AG20443 (cell line): ENCODE measurements at regions not wholly inside any gene's neighbourhood (a gene's known extent, or its start where the extent isn't known, plus 50 kb on each side); places are given as distances from the start of the nearest gene placed in this dataset.

Source experiments
- DNase-seq: peaks from one replicate; pipeline ENCODE4 v3.0.0; 2012; ENCODE audit warnings: low spot score, mixed read lengths

DNA sequence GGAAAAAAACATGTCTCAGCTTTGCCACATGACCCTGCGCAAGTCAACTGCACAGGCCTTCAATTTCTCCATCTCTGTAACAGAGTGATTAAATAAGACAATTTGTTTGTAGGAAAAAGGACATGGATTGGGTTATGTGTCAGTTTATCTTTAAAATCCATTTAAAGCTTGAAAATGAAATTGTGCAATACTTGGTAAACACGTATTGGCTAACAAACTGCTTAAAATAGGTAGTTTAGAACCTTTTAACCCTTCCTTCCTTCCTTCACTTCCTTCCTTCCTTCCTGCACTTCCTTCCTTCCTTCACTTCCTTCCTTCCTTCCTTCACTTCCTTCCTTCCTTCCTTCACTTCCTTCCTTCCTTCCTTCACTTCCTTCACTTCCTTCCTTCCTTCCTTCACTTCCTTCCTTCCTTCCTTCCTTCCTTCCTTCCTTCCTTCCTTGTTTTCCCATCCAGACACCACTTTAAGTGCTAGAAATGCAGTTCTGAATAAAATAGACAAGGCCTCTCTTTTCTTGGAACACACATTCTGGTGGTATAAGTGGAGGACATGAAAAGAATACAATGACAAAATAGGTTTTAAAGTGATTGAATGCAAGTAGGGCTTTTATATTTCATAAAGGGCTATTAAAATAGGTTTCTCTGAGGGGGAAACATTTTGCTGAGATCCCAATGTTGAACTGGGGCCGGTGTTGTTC, 130.2 kb upstream of the TP63 start:
- no peak for DNase-seq

DNA sequence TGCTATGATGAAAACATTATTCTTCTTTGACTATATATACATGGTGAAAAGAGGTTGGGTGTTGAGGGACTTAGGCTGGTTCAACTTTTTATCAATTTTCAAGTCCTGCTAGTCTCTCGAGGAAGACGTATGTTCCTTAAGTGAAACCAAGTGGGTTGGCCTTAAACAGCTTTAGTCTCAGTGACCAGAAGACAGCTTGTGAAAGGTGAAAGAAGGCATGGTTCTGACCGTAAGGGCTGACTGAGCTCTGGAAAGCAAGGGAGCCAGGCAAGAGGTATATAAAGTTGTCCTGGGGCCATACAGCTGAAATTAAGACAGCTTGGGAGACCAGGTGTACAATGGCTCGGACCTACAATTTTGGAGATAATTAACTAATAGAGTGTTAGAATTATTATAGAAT, 128.9 kb upstream of the TP63 start:
- no peak for DNase-seq

DNA sequence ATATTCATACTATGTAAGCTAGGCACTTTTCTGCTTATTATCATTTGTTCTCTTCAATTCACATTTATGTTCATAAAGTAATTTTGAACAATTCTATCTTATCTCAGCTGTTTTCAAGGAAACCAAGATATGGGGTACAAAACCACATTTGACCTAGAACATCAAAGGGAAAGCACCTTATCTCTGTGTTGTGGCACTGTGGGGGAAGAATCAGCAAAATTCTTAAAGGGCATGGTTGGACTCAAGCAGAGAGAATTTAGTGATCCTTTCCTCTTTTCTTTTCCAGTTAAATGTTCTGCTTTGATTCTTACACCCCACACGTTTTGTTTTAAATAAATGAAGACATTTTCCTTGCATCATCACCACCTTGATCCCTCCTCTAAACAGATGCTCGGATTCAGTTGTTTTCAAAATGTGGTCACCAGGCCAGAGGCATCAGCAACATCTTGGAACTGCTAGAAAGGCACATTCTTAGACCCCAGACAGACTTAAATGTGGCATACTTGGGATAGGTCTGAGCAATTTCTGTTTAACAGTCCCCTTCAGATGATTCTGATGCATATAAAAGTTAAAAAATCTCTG, 128.4 kb upstream of the TP63 start:
- DNase-seq, result no peak

GRCh38 chr3:189507856-189508255, 123.3 kb upstream of the TP63 start:
- no peak for DNase-seq

- no peak for DNase-seq
Observed at GRCh38 chr3:189508784-189509501, 122.2 kb upstream of the TP63 start.

GRCh38 chr3:189512039-189512438, 119.2 kb upstream of the TP63 start:
- no peak for DNase-seq

GRCh38 chr3:189512821-189513220, 118.4 kb upstream of the TP63 start:
- no peak for DNase-seq

DNA sequence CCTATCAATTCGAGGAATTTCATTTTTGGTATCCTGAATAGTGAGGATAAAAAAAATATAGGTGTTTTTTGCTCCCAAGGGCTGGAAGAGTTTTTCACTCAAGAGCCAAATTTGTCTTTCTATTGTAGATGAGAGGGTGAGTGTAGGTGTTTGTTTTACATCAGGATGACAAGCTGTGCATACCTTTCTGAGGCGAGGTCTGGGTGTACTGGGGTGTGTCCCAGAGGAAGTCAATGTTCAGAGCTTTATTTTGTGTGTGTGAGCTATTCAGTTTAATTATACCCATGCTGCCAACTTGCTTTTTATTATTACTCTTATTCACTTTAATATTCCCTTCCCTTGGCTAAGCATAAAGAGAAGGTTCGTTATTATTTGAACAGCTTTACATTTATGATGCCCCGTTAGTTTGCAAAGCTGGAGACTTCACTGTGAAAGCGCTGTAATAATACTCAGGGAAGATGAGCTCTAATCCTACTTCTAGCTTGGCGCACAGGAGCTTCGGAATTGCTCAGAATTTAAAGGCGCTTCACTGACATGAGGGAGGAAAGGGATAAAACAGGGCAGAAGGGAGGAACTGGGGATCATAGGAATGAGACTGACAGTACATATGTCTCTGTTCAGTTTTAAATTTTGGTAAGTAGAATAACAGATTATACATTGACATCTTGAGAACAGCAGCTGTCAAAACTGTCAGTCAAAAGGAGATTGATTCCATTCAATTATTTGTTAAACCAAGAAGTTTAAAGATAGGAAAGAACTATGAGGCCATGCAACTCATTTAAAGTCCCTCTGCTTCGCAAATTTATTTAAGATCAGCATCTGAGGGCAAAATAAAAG, 117.7 kb upstream of the TP63 start:
- DNase-seq, result no peak

DNA sequence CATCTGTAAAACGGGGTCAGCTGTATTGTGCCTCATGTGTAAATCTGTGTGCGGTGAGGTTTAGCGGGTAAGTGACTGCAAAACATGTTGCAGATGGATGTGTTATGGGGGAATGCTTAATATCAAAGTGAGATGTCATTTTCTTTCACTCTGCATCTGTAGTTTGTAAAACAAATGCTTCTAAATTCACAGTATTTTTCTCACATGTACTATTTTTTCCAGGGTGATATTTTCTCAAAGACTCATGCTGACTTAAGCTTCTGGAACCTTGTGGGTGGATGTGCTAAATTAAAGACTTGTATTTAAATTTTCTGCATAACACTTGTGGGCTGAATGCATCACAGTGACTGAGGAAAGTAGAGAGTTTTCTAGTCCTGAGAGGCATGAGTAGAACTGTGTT, 115.2 kb upstream of the TP63 start:
- no peak for DNase-seq

DNA sequence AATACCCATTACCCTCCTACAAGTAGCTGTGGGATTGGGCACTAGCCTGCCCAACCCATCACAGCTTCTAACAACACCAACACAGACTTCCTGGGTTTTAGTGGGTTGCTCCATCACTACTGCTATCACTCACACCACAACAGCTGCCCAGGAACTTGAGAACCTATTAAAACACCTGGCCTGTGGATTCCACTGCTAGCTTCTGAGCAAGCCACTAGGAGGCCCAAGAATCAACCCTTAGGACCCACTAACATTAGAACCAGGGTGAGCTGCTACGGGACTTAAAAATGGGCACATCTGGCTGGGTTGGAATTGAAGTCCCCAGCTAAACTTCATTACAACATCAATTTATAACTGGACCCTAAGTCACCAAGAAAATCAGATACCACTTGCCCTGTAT, 113.2 kb upstream of the TP63 start:
- no peak for DNase-seq

DNA sequence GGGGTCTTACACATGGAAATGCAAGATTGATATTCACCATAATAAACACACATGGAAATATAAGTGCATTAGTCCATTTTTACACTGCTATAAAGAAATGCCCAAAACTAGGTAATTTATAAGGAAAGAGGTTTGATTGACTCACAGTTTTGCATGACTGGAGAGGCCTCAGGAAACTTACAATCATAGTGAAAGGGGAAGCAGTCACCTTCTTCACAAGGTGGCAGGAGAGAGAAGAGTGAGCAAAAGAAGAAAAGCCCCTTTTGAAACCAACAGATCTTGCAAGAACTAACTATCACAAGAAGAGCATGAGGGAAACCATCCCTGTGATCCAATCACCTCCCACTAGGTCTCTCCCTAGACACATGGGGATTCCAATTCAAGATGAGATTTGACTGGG, 111.7 kb upstream of the TP63 start:
- no peak for DNase-seq

DNA sequence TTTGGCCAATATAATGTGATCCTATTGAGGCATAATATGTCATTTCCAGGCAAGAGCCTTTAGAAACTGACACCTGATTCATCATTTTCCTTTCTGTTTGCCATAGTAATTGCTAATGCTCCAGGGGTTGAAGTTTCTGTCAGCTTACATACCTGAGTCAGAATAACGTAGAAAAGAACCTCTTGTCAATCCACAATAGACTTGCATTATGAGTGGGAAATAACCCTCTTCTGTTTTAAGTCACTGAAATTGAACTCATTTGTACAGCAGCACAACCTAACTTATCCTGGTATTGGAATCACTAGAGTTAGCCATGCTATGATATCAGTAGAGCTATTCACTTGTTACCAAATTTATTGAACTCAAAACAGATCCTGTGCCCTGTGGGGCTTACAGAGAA, 101.7 kb upstream of the TP63 start:
- DNase-seq, result no peak

GRCh38 chr3:189529889-189530471, 101.2 kb upstream of the TP63 start:
- no peak for DNase-seq

DNA sequence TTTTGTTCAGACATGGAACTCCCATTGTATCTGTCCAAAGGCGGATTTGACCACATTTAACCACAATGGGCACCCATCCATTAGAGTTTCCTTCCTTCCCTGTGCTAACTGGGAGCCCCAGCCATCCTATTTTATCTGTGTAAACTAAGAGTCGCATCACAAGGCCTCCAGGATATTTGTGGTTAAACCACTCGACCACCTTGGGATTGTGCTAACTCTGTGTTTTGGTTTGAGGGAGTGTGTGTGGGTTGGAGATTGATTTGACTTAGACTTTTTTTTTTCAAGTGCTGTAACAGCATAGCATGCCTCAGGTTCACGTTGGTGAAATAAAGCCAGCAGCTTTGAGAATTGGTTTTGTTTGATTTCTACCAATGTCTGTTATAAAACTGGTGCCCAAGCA, 100.4 kb upstream of the TP63 start:
- DNase-seq, result no peak

DNA sequence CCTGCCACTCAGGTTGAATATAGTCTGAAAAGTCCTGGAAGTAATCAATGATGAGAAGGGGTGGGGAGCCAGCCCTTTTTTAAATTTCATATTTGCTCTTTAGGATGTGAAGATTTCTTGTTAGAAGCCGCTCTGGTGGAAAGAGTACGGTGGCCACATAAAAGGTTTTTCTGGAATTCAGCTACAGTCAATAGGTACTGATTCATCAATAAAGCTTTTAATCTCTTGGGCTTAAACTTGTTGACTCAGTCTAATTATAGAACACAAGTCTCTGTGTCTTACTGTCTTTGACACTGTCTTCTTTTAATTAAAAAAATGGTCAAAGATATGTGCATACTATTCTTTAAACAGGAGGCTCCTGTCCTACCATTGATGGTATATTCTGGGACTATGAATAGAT, 99.9 kb upstream of the TP63 start:
- DNase-seq, result no peak

- no peak for DNase-seq
Observed at GRCh38 chr3:189534531-189534930, 96.7 kb upstream of the TP63 start.

DNA sequence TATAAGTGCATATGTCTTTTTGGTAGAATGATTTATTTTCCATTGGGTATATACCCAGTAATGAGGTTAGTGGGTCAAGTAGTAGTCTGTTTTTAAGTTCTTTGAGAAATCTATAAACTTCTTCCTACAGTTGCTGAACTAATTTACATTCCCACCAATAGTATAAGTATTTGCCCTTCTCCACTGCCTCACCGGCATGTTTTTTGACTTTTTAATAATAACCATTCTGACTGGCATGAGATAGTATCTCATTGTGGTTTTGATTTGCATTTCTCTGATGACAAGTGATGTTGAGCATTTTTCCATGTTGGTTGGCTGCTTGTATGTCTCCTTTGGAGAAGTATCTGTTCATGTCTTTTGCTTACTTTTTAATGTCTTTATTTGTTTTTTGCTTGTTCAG, 94.1 kb upstream of the TP63 start:
- DNase-seq, result no peak

- DNase-seq, result no peak
Observed at GRCh38 chr3:189547448-189547847, 83.7 kb upstream of the TP63 start.

- DNase-seq, result no peak
Observed at GRCh38 chr3:189548053-189548452, 83.1 kb upstream of the TP63 start.

GRCh38 chr3:189551007-189551406, 80.2 kb upstream of the TP63 start:
- no peak for DNase-seq

DNA sequence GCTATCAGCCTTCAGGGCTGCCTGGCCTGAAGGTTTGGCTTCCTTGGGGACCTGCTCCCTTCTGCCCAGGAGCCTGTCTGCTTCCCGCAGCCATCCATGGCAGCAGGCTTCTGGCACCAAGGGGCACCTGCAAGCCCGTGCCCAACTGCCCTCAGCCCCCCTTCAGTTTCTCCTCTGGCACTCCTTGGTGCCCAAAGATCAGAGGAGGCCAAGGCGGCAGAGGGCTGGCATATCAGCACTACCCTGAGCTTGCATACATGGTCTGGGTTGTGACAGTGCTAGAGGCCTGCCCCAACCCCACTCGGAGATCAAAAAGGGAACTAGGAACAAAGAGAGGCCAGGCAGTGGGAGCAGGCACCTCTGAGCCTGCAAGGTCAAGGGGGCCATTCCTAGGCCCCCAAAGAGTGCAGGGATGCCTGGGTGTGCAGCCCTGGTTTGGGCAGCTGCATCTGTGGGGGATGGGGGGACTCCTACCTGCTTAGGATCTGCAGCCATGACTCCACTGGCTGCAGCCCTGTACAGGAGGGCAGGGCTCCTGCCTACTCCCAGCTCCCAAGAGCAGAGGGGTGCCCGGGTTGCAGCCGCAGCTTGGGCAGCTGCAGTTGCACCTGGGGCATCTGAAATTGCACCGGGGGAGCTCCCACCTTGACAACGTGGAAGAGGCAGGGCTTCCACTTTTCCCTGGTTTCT, 76.2 kb upstream of the TP63 start:
- DNase-seq, result no peak

- DNase-seq, result no peak
Observed at GRCh38 chr3:189555558-189555881, 75.7 kb upstream of the TP63 start.
